DOHH2 (cell line): ENCODE measurements at regions not wholly inside any gene's neighbourhood (a gene's known extent, or its start where the extent isn't known, plus 50 kb on each side); places are given as distances from the start of the nearest gene placed in this dataset.

Experiments used
- H3F3A ChIP-seq: fragments of 200-600 bp; sonication (generic), shearing (Covaris generic); 2 replicates; pipeline ENCODE4 v1.6.0; 2016; ENCODE audit warnings: antibody characterized with exemption, mild to moderate bottlenecking; ENCODE audit not compliant: control insufficient read depth, insufficient read depth
- H3K27ac ChIP-seq: fragments of 200-600 bp; sonication (generic); 2 replicates; pipeline ENCODE4 v1.5.1; 2014; ENCODE audit warnings: low read depth, mild to moderate bottlenecking, low read length, moderate library complexity
- H3K27me3 ChIP-seq: fragments of 200-600 bp; sonication (generic); 2 replicates; pipeline ENCODE4 v1.6.1; 2014; ENCODE audit warnings: mild to moderate bottlenecking, low read length, mixed read lengths; ENCODE audit not compliant: control insufficient read depth
- H3K36me3 ChIP-seq: fragments of 200-600 bp; sonication (generic); 2 replicates; pipeline ENCODE4 v1.6.1; 2014; ENCODE audit warnings: mild to moderate bottlenecking, low read length, moderate library complexity, mixed read lengths; ENCODE audit not compliant: control insufficient read depth
- H3K4me1 ChIP-seq: fragments of 200-600 bp; sonication (generic); 2 replicates; pipeline ENCODE4 v1.6.1; 2014; ENCODE audit warnings: mild to moderate bottlenecking, low read length, mixed read lengths; ENCODE audit not compliant: control insufficient read depth
- H3K4me2 ChIP-seq: fragments of 200-600 bp; sonication (generic); 2 replicates; pipeline ENCODE4 v1.6.0; 2014; ENCODE audit warnings: mild to moderate bottlenecking, low read length, moderate library complexity
- H3K4me3 ChIP-seq: fragments of 200-600 bp; sonication (generic); 2 replicates; pipeline ENCODE4 v1.5.1; 2014; ENCODE audit warnings: mild to moderate bottlenecking, low read length, mixed read lengths
- H3K79me2 ChIP-seq: fragments of 200-600 bp; sonication (generic); 2 replicates; pipeline ENCODE4 v1.6.1; 2014; ENCODE audit warnings: mild to moderate bottlenecking, low read length, mixed read lengths; ENCODE audit not compliant: control insufficient read depth
- H3K9me2 ChIP-seq: fragments of 200-600 bp; sonication (generic); replicated peaks from 2 replicates; pipeline ENCODE4 v1.6.1; 2014; ENCODE audit warnings: mild to moderate bottlenecking, low read length, mixed read lengths; ENCODE audit not compliant: control insufficient read depth
- H3K9me3 ChIP-seq: fragments of 200-600 bp; sonication (generic); 2 replicates; pipeline ENCODE4 v1.6.1; 2014; ENCODE audit warnings: antibody characterized with exemption, low read length, mixed read lengths; ENCODE audit not compliant: control insufficient read depth, insufficient read depth
- H4K20me1 ChIP-seq: fragments of 200-600 bp; sonication (generic); 2 replicates; pipeline ENCODE4 v1.6.0; 2014; ENCODE audit warnings: low read depth, mild to moderate bottlenecking, antibody characterized with exemption, low read length, moderate library complexity; ENCODE audit not compliant: control insufficient read depth, insufficient read depth
- CTCF ChIP-seq: fragments of 200-600 bp; sonication (generic); IDR thresholded peaks from one replicate; pipeline ENCODE4 v1.5.1; 2014; ENCODE audit warnings: antibody characterized with exemption, mild to moderate bottlenecking, low read depth, low read length; ENCODE audit not compliant: poor library complexity, severe bottlenecking
- EZH2phosphoT487 ChIP-seq: fragments of 200-600 bp; sonication (generic); IDR thresholded peaks from 2 replicates; pipeline ENCODE4 v1.6.1; 2017; ENCODE audit warnings: borderline replicate concordance, mild to moderate bottlenecking, antibody characterized with exemption, low read length, moderate library complexity, mixed read lengths

- no peaks in the 10 kb centered on the region for H3F3A ChIP-seq
- peaks cover 12% of the 10 kb centered on the region for H3K4me1 ChIP-seq
- no peaks in the 10 kb centered on the region for H4K20me1 ChIP-seq
- no peaks in the 10 kb centered on the region for H3K79me2 ChIP-seq
- no peaks in the 10 kb centered on the region for H3K36me3 ChIP-seq
- H3K4me3 ChIP-seq = no peak overlapping the region
- no peaks in the 10 kb centered on the region for H3K9me2 ChIP-seq
- H3K9me3 ChIP-seq = no peaks in the 10 kb centered on the region
- TF ChIP-seq EZH2phosphoT487 = no peak
- TF ChIP-seq CTCF = no peak
- 0 out of 2 replicates have a peak, but pooled peaks cover 3% of the 10 kb centered on the region for H3K27me3 ChIP-seq
- H3K27ac ChIP-seq = no peak overlapping the region
- no peak overlapping the region for H3K4me2 ChIP-seq
Measured at GRCh38 chr6:27768556-27768955, 143.6 kb downstream of the OR2B2 start.

- H3K27ac ChIP-seq = no peak overlapping the region
- H3K4me2 ChIP-seq = no peak overlapping the region
- TF ChIP-seq CTCF = no peak
- TF ChIP-seq EZH2phosphoT487 = no peak
- H3F3A ChIP-seq = no peaks in the 10 kb centered on the region
- H3K9me3 ChIP-seq = no peaks in the 10 kb centered on the region
- no peaks in the 10 kb centered on the region for H3K36me3 ChIP-seq
- peaks cover 9% of the 10 kb centered on the region for H3K4me1 ChIP-seq
- H3K79me2 ChIP-seq = no peaks in the 10 kb centered on the region
- 0 out of 2 replicates have a peak, but pooled peaks cover 3% of the 10 kb centered on the region for H3K27me3 ChIP-seq
- H4K20me1 ChIP-seq = no peaks in the 10 kb centered on the region
- no peaks in the 10 kb centered on the region for H3K9me2 ChIP-seq
- no peak overlapping the region for H3K4me3 ChIP-seq
Measured at GRCh38 chr6:27767851-27768250, 144.3 kb downstream of the OR2B2 start.

DNA sequence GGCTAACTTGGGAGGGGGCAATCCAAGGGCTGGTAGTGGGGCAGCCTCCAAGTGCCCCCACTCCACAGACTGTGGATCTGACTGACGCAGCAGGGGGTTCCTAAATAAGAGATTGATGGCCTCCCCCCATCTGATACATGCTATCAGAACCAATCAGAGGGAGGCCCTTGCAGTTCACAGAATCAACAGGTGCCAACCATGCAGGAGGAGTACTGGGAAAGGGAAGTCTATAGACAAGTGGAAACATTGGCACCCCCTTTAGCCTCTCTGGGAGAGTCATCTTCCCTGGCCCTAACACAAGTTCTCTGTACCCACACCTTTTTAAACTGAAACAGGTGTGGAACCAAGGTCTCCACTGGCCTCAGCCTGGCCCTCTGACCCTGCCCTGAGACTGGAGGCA lies 145.8 kb downstream of the OR2B2 start:
- H3K9me3 ChIP-seq = no peaks in the 10 kb centered on the region
- no peak overlapping the region for H3K4me2 ChIP-seq
- TF ChIP-seq EZH2phosphoT487 = no peak
- no peak for TF ChIP-seq CTCF
- no peak overlapping the region for H3K4me3 ChIP-seq
- 0 out of 2 replicates have a peak, but pooled peaks cover 3% of the 10 kb centered on the region for H3K27me3 ChIP-seq
- H3K9me2 ChIP-seq = no peaks in the 10 kb centered on the region
- H3K4me1 ChIP-seq = no peaks in the 10 kb centered on the region
- no peaks in the 10 kb centered on the region for H3K79me2 ChIP-seq
- no peaks in the 10 kb centered on the region for H3F3A ChIP-seq
- no peak overlapping the region for H3K27ac ChIP-seq
- H3K36me3 ChIP-seq = no peaks in the 10 kb centered on the region
- no peaks in the 10 kb centered on the region for H4K20me1 ChIP-seq
